Parathyroid adenoma (tissue), 2 donors: ENCODE measurements at regions not wholly inside any gene's neighbourhood (a gene's known extent, or its start where the extent isn't known, plus 50 kb on each side); places are given as distances from the start of the nearest gene placed in this dataset.

Source experiments
- H2AFZ ChIP-seq: fragments of 300-600 bp; sonication (generic); one replicate; pipeline ENCODE4 v1.7.0; 2017; ENCODE audit warnings: antibody characterized with exemption, mild to moderate bottlenecking
- H3K27ac ChIP-seq: fragments of 300-600 bp; sonication (generic); one replicate; pipeline ENCODE4 v1.7.0; 2017
- H3K27me3 ChIP-seq: fragments of 300-600 bp; sonication (generic); one replicate; pipeline ENCODE4 v1.7.0; 2017; ENCODE audit warnings: low read length; ENCODE audit not compliant: control insufficient read depth, insufficient read depth
- H3K36me3 ChIP-seq: fragments of 300-600 bp; sonication (generic); one replicate; pipeline ENCODE4 v1.7.0; 2017; ENCODE audit warnings: low read length; ENCODE audit not compliant: control insufficient read depth, insufficient read depth
- H3K4me1 ChIP-seq: fragments of 300-600 bp; sonication (generic); one replicate; pipeline ENCODE4 v1.7.0; 2017; ENCODE audit warnings: control low read depth
- H3K4me2 ChIP-seq: fragments of 300-600 bp; sonication (generic); one replicate; pipeline ENCODE4 v1.7.0; 2017; ENCODE audit warnings: low read length
- H3K4me3 ChIP-seq: fragments of 300-600 bp; sonication (generic); one replicate; pipeline ENCODE4 v1.7.0; 2017; ENCODE audit warnings: low read depth, low read length
- H3K79me2 ChIP-seq: fragments of 300-600 bp; sonication (generic); one replicate; pipeline ENCODE4 v1.7.0; 2017; ENCODE audit warnings: control low read depth
- H3K9ac ChIP-seq: fragments of 300-600 bp; sonication (generic); one replicate; pipeline ENCODE4 v1.7.0; 2017; ENCODE audit warnings: mild to moderate bottlenecking
- H3K9me3 ChIP-seq: fragments of 300-600 bp; sonication (generic); one replicate; pipeline ENCODE4 v1.7.0; 2017; ENCODE audit warnings: low read length; ENCODE audit not compliant: control insufficient read depth
- CTCF ChIP-seq: fragments of 300-600 bp; sonication (generic); IDR thresholded peaks from one replicate; pipeline ENCODE4 v1.7.0; 2017; ENCODE audit warnings: antibody characterized with exemption, mild to moderate bottlenecking
- donor health status: primary hyperparathyroidism.

GRCh38 chr17:56038131-56038530 is 115.1 kb upstream of the ANKFN1 start:
- H3K27me3 ChIP-seq = no peaks in the 10 kb centered on the region
- H3K4me3 ChIP-seq = no peak overlapping the region
- H3K4me1 ChIP-seq = no peaks in the 10 kb centered on the region
- H3K79me2 ChIP-seq = no peaks in the 10 kb centered on the region
- TF ChIP-seq CTCF = no peak
- no peak overlapping the region for H3K9ac ChIP-seq
- H3K4me2 ChIP-seq = no peak overlapping the region
- H3K36me3 ChIP-seq = no peaks in the 10 kb centered on the region
- no peak overlapping the region for H2AFZ ChIP-seq
- no peak overlapping the region for H3K27ac ChIP-seq
- no peaks in the 10 kb centered on the region for H3K9me3 ChIP-seq

GRCh38 chr17:56045872-56046271 is 107.4 kb upstream of the ANKFN1 start:
- H2AFZ ChIP-seq = no peak overlapping the region
- no peak overlapping the region for H3K4me2 ChIP-seq
- no peaks in the 10 kb centered on the region for H3K79me2 ChIP-seq
- TF ChIP-seq CTCF = no peak
- H3K36me3 ChIP-seq = no peaks in the 10 kb centered on the region
- no peak overlapping the region for H3K4me3 ChIP-seq
- H3K27ac ChIP-seq = no peak overlapping the region
- H3K9me3 ChIP-seq = no peaks in the 10 kb centered on the region
- H3K9ac ChIP-seq = no peak overlapping the region
- no peaks in the 10 kb centered on the region for H3K4me1 ChIP-seq
- no peaks in the 10 kb centered on the region for H3K27me3 ChIP-seq

GRCh38 chr17:56047331-56047730 is 105.9 kb upstream of the ANKFN1 start:
- H3K4me1 ChIP-seq = no peaks in the 10 kb centered on the region
- no peaks in the 10 kb centered on the region for H3K27me3 ChIP-seq
- no peaks in the 10 kb centered on the region for H3K79me2 ChIP-seq
- no peaks in the 10 kb centered on the region for H3K36me3 ChIP-seq
- no peak for TF ChIP-seq CTCF
- no peak overlapping the region for H2AFZ ChIP-seq
- H3K9ac ChIP-seq = no peak overlapping the region
- H3K4me3 ChIP-seq = no peak overlapping the region
- H3K27ac ChIP-seq = no peak overlapping the region
- H3K4me2 ChIP-seq = no peak overlapping the region
- H3K9me3 ChIP-seq = no peaks in the 10 kb centered on the region

- Histone ChIP-seq H3K9me3 (no peaks in the 10 kb centered on the region), H3K27ac (no peak overlapping the region), H3K4me1 (no peaks in the 10 kb centered on the region), H3K79me2 (no peaks in the 10 kb centered on the region), H3K4me3 (no peak overlapping the region), H3K36me3 (no peaks in the 10 kb centered on the region), H3K27me3 (no peaks in the 10 kb centered on the region), H3K4me2 (no peak overlapping the region), H2AFZ (no peak overlapping the region), H3K9ac (no peak overlapping the region)
- no peak for TF ChIP-seq CTCF
Measured at GRCh38 chr17:56057869-56058268, 95.4 kb upstream of the ANKFN1 start.

- Histone ChIP-seq H3K27ac (no peak overlapping the region), H3K4me2 (no peak overlapping the region), H3K9me3 (no peaks in the 10 kb centered on the region), H3K4me1 (no peaks in the 10 kb centered on the region), H2AFZ (no peak overlapping the region), H3K36me3 (no peaks in the 10 kb centered on the region), H3K9ac (no peak overlapping the region), H3K27me3 (no peaks in the 10 kb centered on the region), H3K79me2 (no peaks in the 10 kb centered on the region), H3K4me3 (no peak overlapping the region)
- no peak for TF ChIP-seq CTCF
Measured at GRCh38 chr17:56064506-56064905, 88.8 kb upstream of the ANKFN1 start.
